Right renal cortex interstitium (tissue), 3 donors: ENCODE measurements at regions not wholly inside any gene's neighbourhood (a gene's known extent, or its start where the extent isn't known, plus 50 kb on each side); places are given as distances from the start of the nearest gene placed in this dataset.
"Not testable (repeated sequence)": the region's sequence is repeated elsewhere in the genome, so short reads cannot be mapped to it uniquely, and the experiment has no call there.

Source experiments
- DNase-seq, 3 donors: peaks; one replicate each; pipeline ENCODE4 v3.0.0-alpha.2; 2013; ENCODE audit warnings: low read depth in 3 of 3, low spot score in 2 of 3

DNA sequence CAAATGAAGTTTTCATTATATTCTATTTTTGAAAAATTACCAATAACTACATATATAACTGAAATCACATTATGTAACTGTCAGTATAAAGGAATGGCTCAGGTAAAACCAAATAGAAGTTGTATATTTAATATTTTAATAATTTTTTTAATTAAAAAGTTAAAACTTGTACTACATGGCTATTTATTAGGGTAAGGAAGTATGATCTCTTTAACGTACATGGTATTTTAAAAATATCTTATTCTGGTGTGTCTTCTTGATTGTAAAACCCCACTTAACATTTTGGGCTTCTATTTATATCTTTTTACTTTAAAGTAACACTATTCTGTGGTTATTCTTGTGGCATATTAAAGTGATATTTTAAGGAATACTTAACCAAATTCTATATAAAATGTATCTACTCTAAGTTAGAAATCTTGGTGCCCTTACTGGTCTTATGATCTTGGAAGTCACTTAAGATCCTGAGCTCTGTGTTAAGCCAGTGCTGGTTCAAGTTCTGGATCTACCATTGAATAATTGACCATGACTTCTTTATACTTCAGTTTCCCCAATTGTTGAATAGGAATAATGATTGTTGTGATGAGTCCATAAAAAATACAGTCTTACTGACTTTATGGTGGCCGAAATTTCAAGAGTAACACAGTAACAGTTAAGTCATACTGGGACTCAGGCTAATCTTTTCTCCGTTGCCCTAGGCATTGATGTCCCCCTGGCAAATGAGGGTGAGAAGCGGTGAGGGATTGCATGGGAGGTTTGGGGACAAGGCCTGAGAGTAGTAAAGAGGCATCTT, 97.1 kb upstream of the TPTE start:
- not testable (repeated sequence) for DNase-seq

DNA sequence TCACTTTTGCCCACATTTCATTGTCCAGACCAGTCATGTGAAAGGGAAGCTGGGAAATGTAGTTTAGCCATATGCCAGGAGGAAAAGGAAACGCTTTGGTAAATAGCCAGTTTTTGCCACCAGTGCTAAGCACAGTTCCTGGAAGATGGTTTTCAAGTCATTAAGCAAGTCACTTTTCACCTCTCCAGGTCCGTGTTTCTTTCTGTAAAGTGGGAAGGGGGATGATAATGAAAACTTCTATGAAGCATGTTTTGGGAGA, 96.6 kb upstream of the TPTE start:
- not testable (repeated sequence) for DNase-seq

DNA sequence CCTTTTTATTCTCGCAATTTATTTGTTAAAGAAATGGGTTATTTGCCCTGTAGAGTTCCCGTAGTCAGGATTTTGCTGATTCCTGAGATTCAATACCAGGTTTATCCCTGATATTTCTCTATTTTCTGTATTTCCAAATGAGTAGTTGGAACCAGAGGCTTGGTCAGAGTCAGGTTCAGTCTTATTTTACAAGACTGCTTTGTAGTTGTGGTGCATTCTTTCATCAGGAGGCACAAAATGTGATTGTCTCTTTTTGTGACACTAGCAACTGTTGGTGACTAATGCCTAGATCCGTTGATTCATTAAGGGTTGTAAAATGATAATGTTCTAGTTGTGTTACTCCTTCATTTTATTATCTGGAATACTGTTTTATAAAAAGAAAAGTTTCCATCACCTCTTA, 95.5 kb upstream of the TPTE start:
- DNase-seq, result no peak

DNA sequence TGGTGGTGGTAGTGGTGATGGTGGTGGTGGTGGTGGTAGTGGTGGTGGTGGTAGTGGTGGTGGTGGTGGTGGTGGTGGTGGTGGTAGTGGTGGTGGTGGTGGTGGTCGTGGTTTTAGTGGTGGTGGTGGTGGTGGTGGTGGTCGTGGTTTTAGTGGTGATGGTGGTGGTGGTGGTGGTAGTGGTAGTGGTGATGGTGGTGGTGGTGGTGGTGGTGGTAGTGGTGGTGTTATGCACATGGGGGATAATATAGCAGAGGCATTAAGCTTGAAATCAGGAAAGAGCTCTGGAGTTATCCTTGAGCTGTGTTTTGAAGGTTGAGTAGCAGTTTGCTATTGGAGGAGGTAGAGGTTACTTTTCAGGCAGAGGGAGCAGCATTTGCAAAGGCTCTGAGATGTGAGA, 94.6 kb upstream of the TPTE start:
- DNase-seq, result not testable (repeated sequence)

DNA sequence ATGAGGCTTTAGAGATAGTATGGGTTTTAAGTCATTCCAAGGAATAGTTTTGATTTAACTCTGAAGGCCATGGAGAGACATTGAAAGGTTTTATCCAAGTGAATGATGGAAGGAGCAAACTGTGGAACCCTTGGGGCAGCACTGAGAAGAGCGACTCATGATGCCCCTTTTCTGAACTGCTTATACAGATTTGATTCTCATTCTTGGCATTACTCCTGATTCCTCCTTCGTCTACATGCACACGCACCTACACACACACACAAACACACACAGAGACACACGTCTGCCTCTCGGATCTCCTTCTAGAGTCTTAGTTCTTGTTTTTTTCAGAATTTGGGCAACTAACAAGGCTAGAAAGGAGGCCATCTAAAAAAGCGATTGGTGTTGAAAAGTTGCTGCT, 94.1 kb upstream of the TPTE start:
- not testable (repeated sequence) for DNase-seq

DNA sequence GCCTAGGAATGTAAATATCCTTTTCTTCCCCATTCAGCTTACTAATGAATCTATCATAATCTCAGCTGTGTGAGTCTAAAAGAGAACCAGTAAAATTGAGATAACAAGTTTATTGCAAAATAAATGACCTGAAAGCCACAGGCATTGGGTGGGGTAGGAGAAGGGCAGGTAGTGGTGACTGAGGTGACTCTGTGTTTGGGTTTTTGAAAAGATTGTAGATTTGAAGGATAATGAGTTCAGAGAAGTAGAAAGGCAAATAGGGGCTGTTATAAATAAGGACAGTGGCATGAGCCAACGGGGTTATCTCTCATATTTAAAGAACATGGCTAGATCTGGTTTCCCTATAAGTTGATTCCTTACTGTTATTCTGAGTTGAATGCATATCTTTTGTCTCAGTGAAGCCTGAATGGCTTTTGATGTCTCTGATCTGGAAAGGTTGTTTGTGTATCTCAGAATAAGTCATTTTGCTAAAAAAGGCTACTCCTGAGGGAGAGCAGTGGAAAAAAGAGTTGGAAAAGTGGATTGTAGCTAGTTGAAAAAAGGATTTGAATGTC, 92.3 kb upstream of the TPTE start:
- not testable (repeated sequence) for DNase-seq

DNA sequence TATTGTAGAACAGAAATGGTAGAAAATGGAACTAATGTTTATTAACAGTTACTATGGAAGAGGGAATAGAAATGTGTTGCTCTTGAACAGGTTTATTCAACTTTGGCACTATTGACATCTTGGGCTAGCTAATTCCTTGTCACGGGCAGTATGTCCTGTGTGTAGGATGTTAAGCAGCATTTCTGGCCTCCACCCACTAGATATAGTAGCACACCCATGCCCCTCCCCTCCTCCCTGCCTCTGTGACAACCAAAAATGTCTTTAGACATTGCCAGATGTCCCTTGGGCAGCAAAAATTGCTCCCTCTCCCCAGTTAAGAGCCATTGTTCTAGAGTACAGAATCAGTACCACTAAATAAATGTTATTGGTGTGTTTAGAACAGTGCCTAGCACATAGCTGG, 91.4 kb upstream of the TPTE start:
- DNase-seq, result no peak

DNA sequence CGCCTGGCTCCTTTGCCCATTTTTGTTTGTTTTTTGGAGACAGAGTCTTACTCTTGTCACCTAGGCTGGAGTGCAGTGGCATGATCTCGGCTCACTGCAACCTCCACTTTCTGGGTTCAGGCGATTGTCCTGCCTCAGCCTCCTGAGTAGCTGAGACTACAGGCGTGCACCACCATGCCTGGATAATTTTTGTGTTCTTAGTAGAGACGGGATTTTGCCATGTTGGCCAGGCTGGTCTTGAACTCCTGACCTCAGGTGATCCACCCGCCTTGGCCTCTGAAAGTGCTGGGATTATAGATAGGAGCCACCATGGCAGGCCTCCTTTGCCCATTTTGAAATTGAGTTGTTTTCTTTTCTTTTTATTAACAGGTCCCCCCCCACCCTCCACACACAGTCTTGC, 89.4 kb upstream of the TPTE start:
- not testable (repeated sequence) for DNase-seq

DNA sequence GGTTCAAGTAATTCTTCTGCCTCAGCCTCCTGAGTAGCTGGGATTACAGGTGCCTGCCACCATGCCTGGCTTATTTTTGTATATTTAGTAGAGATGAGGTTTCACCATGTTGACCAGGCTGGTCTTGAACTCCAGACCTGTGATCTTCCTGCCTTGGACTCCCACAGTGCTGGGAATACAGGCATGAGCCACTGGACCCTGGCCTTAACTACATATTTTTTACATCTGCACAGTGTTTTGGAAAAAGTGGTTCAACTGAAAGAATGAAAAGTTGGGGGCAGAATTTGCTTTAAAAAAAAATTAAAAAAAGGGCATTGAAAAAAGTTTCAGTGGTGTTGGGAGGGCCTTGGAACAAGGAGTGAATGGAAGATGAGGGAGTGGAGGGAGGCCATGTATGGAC, 88.9 kb upstream of the TPTE start:
- DNase-seq, result not testable (repeated sequence)

DNA sequence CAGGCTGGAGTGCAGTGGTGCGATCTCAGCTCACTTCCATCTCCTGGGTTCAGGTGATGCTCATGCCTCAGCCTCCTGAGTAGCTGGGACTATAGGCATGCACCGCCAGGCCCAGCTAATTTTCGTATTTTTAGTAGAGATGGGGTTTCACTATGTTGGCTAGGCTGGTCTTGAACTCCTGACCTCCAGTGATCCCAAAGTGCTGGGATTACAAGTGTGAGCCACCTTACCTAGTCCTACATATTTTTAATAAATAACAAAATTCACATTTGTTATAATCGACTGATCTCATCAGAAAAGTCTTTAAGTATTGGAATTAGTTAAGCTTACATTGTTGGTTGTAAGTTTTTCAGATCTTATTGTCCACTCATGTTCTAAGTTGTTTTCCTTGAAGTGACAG, 83.4 kb upstream of the TPTE start:
- not testable (repeated sequence) for DNase-seq

DNA sequence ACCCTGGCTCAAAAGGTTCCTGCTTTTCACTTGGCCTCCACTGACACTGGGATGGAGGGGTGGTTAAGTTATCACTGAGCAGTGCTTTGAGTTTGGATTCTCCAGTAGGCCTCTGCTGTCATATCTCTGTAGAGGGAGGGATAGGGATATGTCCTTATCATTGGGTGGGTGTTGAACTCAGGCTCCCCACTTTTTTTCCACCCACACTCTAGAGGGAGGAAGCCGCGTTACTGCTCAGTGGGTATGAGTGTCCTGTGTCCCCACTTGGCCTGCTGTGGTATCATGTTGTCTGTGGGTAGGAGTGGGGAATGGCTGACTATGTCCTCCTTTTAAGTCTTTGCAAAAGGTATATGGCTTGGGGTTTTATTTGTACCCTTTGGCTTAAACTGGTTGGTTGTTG, 80.7 kb upstream of the TPTE start:
- not testable (repeated sequence) for DNase-seq

DNA sequence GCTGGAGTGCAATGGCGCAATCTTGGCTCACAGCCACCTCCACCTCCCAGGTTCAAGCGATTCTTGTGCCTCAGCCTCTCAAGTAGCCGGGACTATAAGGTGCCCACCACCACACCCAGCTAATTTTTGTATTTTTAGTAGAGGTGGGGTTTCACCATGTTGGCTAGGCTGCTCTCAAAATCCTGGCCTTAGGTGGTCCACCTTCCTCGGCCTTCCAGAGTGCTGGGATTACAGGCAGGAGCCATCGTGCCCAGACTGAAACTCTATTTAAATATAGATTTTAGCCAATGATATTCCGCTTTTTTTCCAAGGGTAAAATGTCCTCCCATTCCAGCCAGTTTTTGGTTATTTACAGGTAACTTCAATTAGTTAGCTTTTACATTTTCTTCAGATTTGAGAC, 79.4 kb upstream of the TPTE start:
- not testable (repeated sequence) for DNase-seq

DNA sequence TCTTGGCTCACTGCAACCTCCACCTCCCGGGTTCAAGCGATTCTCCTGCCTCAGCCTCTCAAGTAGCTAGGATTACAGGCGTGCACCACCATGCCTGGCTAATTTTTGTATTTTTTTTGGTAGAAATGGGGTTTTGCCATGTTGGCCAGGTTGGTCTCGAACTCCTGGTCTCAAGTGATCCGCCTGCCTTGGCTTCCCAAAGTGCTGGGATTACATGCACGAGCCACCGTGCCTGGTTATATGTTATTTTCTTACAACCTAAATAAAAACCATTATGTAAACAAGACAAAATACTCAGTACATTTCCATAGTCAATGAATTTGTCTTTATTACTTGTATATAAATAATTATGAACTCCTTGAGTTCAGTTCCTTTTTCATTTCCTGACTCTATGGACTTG, 75.7 kb upstream of the TPTE start:
- DNase-seq, result not testable (repeated sequence)

DNA sequence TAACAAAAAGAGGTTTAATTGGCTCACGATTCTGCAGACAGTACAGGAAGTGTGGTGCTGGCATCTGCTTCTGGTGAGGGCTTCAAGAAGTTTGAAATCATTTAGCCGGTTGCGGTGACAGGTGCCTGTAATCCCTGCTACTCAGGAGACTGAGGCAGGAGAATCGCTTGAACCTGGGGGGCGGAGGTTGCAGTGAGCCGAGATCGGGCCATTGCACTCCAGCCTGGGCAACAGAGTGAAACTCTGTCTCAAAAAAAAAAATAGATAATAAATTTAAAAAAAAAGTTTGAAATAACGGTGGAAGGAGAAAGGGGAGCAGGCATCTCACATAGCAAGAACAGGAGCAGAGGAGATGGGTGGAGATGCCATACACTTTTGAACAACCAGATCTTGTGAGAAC, 71.9 kb upstream of the TPTE start:
- not testable (repeated sequence) for DNase-seq

DNA sequence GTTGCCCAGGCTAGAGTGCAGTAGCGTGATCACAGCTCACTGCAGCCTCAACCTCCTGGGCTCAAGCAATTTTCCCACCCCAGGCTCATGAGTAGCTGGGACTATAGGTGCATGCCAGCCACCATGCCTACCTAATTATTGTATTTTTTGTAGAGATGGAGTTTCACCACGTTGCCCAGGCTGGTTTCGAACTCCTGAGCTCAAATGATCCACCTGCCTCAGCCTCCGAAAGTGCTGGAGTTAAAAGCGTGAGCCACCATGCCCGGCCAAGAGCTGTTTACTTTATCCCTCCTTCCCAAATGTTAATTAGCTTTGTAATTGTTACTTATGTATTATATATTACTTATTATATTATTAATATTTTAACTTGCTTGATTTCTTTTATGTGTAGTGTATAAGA, 70.1 kb upstream of the TPTE start:
- not testable (repeated sequence) for DNase-seq

DNA sequence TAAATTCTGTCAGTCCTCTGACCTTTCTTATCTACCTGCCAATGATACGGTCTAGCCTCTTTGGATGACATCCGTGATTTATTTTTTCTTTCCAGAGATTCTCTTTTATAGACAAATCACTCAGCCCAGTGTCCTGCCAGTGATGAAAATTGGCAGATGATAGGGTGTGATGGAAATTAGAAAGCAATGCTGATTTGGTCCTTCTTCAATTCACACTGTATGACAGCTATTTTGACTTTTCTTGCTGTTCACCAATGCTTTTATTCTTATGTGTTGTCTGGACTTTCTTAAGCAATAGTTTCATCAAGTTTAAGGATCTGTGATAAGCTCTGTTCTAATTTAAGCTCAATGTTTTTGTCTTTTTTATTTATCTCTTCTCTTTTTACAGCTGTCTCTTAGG, 63.6 kb upstream of the TPTE start:
- DNase-seq, result not testable (repeated sequence)

DNA sequence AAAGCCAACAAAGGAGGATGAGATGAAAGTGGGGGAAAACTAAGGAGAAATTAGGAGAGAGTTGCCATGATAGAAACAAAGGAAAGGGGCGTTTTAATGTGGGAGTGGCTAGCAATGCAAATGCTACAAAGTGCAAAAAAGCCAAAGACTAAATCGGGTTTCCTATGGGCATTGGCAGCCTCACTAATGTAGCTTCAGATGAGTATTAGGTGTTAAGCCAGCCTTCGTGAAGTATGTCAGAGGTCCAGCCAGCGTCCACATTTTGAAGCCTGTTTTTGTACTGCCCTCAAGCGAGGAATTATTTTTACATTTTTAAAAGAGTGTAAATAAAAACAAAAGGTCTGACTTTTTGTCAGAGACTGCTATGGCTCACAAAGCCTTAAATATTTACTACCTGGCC, 60.4 kb upstream of the TPTE start:
- DNase-seq, result not testable (repeated sequence)

DNA sequence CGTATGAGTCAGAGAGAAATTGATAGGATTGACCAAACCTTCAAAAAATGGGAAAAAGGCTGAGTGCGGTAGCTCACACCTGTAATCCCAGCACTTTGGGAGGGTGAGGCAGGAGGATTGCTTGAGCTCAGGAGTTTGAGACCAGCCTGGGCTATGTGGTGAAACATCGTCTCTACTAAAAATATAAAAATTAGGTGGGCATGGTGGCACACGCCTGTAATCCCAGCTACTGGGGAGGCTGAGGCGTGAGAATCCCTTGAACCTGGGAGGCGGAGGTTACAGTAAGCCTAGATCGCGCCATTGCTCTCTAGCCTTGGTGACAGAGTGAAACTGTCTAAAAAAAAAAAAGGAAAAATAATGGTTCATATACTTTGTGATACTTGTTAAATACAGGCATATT, 59.9 kb upstream of the TPTE start:
- not testable (repeated sequence) for DNase-seq

DNA sequence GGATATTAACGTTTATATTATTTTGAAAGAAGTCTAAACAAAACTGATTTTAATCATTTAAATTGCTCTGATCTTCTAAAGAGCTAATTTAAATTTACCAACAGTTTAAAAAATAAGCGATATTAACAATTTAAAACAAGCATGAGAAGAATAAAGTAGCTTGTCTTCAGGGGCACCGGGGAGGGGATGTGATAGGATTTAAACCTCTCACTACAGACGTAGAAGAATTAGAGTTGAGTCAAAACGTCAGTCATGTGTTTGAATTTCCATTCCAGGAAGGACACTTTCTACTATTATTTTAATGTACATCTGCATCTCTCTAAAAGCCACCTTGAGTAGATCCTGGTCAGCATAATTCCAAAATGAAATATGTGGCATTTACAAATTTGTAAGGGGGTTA, 58.2 kb upstream of the TPTE start:
- no peak for DNase-seq

DNA sequence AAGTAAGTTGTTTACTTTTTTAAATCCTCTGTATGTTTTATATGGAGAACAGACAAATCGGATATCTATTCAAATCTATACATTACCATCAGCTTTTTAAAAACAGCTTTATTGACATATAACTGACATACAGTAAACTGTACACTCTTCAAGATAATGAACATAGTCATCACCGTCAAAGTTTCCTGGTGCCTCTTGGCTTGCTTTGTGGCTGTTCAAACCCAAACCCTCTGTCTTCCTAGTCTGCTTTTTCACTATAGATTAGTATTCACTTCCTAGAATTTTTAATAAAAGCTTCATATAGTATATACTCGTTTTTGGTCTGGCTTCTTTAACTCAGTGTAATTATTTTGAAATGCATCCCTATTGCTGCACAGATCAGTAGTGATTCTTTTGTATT, 56.4 kb upstream of the TPTE start:
- DNase-seq, result no peak

DNA sequence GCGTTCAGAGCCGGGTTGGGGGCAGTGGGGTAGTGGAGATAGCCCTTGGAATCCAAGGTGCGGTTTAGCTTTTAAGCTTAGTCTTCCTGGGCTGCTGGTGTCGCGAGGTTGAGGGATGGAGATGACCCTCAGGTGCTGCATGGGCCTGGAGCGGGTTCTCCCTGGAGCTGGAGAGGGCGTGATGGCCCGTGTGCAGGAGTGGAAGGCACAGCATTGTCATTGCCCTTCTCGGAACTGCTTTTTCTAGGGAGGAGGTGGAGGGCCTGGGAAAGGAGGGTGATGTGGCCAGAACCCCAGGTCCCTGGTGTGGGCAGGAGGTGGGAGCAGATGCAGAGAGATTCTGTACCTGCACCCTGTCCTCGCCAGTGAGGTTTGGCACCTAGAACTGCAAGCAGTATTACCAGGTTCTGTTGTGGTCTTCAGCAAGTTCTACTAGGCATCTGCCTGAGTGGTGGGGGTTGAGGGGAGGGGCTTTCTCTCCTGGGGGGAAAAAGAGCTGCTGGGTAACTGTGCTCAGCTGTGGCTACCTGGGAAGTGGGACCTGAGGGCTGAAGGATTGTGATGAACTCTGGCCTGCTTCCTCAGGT, 55.8 kb upstream of the TPTE start:
- not testable (repeated sequence) for DNase-seq

DNA sequence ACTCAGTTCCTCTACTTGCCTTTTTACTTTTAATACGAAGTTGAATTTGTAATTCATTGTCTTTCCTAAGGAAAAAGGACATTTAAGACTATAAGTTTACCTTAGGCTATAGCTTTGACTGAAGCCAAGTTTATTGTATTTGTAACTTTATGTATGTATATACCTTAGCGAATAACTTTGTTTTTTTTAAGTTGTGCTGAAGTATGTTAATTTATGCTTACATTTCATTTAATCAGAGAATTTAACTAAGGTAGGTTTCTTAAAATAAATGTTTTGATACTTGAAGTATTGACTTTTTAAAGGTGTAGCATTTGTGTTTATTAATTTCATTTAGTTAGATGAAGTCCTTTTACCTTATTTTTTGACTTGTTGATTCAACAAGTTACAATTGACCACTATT, 55.2 kb upstream of the TPTE start:
- no peak for DNase-seq
